ENCODE measurements at regions not wholly inside any gene's neighbourhood (a gene's known extent, or its start where the extent isn't known, plus 50 kb on each side); places are given as distances from the start of the nearest gene placed in this dataset.

DNA sequence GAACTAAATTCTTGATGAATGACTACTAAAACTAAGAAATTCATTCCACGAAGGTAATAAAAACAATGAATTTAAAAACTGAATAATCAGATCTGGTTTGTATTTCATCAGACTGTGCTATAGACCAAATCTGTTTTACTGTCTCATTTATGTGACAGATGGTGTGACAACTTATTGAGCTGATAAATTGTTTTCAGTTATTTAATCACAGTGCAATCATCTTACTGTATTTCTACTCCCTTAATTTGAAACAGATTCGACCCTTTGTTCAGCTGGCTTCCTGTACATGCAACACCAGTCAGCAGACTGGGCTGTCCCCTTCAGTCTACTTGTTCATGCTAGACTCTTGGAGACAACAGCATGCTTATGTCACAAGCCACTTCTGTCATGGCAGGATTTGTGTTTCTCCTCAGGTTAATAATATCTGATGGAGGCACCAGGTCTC is 150.9 kb downstream of the MBL2 start:
- DNase-seq (ENCODE audit: low read depth, low spot score) = no peak
- TF ChIP-seq, protein P1, sequence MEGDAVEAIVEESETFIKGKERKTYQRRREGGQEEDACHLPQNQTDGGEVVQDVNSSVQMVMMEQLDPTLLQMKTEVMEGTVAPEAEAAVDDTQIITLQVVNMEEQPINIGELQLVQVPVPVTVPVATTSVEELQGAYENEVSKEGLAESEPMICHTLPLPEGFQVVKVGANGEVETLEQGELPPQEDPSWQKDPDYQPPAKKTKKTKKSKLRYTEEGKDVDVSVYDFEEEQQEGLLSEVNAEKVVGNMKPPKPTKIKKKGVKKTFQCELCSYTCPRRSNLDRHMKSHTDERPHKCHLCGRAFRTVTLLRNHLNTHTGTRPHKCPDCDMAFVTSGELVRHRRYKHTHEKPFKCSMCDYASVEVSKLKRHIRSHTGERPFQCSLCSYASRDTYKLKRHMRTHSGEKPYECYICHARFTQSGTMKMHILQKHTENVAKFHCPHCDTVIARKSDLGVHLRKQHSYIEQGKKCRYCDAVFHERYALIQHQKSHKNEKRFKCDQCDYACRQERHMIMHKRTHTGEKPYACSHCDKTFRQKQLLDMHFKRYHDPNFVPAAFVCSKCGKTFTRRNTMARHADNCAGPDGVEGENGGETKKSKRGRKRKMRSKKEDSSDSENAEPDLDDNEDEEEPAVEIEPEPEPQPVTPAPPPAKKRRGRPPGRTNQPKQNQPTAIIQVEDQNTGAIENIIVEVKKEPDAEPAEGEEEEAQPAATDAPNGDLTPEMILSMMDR (IDR thresholded peaks at IDR 0.05; ENCODE audit: insufficient read depth, low read length, missing control alignments) = no peak
- ChIA-PET CTCF (interaction anchor here (1.0 to 2.1 kb wide), 6 partner anchors 22 to 314 kb away, joined by 3 to 10 read pairs (median 6); partner anchors contain the start of gene DKK1), POLR2A (no interaction called here)
- no peak overlapping the region for H3K4me3 ChIP-seq (ENCODE audit: low read depth, low read length)

DNA sequence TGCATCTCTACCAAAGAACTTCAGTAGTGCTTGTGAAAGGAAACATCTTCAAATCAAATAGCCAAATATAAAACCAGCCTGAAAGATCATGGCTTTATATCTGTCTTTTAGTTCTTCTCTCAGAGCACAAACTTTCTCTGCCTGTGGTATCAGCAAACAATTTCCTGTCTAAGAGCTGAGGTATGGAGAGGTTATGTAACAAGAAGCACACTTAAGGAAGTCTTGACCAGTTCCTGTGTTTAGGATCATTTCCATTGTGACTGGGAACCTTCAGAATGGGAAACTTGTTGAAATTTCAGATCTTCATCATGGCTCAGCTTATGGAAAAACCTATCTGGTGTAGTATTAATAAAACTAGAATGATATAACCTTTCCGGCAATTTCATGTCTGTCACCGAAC is 148.8 kb downstream of the MBL2 start:
- ChIA-PET POLR2A (no interaction called here), CTCF (interaction anchor here (1.7 to 6.3 kb wide), 5 partner anchors 14 to 316 kb away, joined by 5 to 51 read pairs (median 8); no protein-coding TSS in a partner anchor)
- TF ChIP-seq, protein P1 (IDR thresholded peaks at IDR 0.05; ENCODE audit: insufficient read depth, low read length, missing control alignments) = no peak
- DNase-seq (ENCODE audit: low read depth, low spot score) = no peak
- H3K4me3 ChIP-seq (ENCODE audit: low read depth, low read length) = no peak overlapping the region

DNA sequence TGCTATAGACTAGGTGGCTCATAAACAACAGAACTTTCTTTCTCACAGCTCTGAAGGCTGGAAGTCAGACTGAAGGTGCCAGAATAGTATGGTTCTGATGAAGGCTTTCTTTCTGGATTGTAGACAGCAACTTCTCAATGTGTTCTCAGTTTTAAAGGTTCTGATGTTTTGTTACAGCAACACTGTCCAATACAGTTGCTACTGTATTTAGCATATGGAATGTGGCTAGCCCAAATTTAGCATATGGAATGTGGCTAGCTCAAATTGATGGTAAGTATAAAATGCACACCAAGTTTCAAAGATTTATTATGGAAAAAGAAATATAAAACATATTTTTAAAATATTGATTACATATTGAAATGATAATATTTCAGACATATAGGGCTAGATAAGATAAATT is 145.3 kb downstream of the MBL2 start:
- TF ChIP-seq, protein P1 (IDR thresholded peaks at IDR 0.05; ENCODE audit: insufficient read depth, low read length, missing control alignments) = no peak
- DNase-seq (ENCODE audit: low read depth, low spot score) = no peak
- no peak overlapping the region for H3K4me3 ChIP-seq (ENCODE audit: low read depth, low read length)
- ChIA-PET CTCF (interaction anchor here (1.3 to 6.3 kb wide), 4 partner anchors 10 to 102 kb away, joined by 3 to 51 read pairs (median 4); no protein-coding TSS in a partner anchor), POLR2A (no interaction called here)

DNA sequence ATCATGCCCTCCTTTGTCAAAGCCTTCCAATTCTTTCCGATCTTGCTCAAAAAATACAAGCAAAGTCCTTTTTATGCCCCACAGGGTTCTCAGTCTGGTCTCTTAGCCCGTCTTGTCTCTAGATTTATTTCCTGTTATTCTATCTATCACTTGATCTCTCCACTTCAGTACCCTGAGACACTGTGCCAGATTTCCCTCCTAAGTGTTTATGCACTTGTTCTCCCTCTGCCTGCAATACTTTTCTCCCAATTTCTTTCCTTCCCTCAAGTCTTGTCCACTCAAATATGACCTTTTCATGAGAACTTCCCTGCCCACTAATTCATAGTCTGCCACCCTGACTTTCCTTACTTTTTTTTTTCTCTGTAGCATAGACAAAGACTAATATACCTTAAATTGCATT is 141.4 kb downstream of the MBL2 start:
- TF ChIP-seq, protein P1 (IDR thresholded peaks at IDR 0.05; ENCODE audit: insufficient read depth, low read length, missing control alignments) = no peak
- DNase-seq (ENCODE audit: low read depth, low spot score) = no peak
- POLR2A ChIA-PET = no interaction called here
- CTCF ChIA-PET = no interaction called here
- H3K4me3 ChIP-seq (ENCODE audit: low read depth, low read length) = no peak overlapping the region

DNA sequence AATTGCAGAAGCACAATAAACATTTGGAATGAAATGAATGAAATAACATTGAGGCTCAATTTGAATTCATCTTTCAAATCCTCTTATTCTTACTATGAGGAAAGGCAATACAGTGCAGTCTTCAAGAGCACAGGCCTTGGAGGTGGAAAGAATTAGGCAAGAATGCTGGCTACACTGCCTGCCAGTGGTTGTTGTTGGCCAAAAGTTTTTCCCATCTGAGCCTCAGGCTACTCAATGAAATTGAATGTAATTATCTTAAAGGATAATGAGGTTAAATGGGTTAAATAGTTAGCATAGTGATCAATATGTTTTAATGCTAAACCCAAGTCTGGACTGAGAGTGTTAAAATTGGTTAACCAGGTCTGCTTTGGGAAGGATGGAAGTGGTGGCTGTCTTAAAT is 140.9 kb downstream of the MBL2 start:
- CTCF ChIA-PET = interaction anchor here (6.6 kb wide), 1 partner anchor 14 kb away, joined by 41 read pairs; no protein-coding TSS in a partner anchor

DNA sequence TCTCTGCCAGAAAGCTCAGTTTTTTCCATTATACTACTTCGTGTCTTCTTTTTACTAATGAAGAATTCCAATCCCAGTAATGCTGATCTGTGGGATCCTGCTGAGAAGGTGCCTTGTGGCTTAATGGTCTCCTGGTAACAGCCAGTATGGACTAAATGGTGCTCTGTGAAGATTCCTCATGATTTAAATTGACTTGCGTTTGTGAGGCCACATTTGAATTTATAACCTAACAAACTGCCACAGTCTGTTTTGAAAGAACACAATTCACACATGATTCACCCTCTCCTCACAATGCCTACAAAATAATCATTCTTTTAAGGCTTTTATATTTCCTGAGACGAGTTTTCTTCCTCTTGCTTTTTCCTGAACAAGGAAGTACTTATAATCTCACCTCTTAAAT is 140.0 kb downstream of the MBL2 start:
- ChIA-PET CTCF (interaction anchor here (6.6 kb wide), 1 partner anchor 13 kb away, joined by 41 read pairs; no protein-coding TSS in a partner anchor), POLR2A (no interaction called here)
- H3K4me3 ChIP-seq (ENCODE audit: low read depth, low read length) = no peak overlapping the region
- TF ChIP-seq, protein P1 (IDR thresholded peaks at IDR 0.05; ENCODE audit: insufficient read depth, low read length, missing control alignments) = no peak
- no peak for DNase-seq (ENCODE audit: low read depth, low spot score)

More for the DNA sequence above, 140.9 kb downstream of the MBL2 start:
- TF ChIP-seq, protein P1 (IDR thresholded peaks at IDR 0.05; ENCODE audit: insufficient read depth, low read length, missing control alignments) = no peak
- DNase-seq (ENCODE audit: low read depth, low spot score) = no peak
- no peak overlapping the region for H3K4me3 ChIP-seq (ENCODE audit: low read depth, low read length)
- POLR2A ChIA-PET = no interaction called here
